T47D (cell line): ENCODE measurements at regions not wholly inside any gene's neighbourhood (a gene's known extent, or its start where the extent isn't known, plus 50 kb on each side); places are given as distances from the start of the nearest gene placed in this dataset.

ENCODE experiments used
- DNase-seq, 2 experiments: peaks; one replicate each; pipeline versions ENCODE4 v3.0.0 to v3.0.0-alpha.2; 2011 to 2012; ENCODE audit warnings: low read depth in 1 of 2, low spot score in 1 of 2
- JUND ChIP-seq: IDR thresholded peaks from 2 replicates; pipeline ENCODE4 v1.6.1; 2012; ENCODE audit warnings: low read depth
- in situ Hi-C: cut with HindIII; loops from 2 replicates; pipeline ENCODE4 v1.10.0; 2016; ENCODE audit warnings: low sequenced_read_pairs, low pct_unique_long_range_greater_than_20kb

DNA sequence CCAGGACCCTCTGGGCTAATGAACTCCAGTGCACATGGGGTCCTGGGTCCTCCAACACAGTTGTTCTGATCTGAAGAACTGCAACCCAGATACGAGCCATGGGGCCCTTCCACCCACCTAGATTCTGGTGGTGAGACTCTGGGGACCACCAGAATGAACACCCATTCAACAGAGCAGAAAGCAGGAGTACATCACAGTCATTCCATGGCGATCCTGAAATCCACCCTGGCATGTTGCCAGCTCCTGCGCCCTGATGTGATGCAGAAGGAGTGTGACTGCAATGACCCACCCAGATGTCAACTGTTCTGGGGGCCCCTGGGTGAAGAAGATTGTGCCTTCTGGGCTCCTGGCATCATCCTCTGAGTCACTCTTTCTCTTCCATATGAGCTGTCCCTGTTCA, 211.6 kb downstream of the KIF26A start:
- in situ Hi-C loops: no loop called here
- TF ChIP-seq JUND: no peak
- DNase-seq: no peak

DNA sequence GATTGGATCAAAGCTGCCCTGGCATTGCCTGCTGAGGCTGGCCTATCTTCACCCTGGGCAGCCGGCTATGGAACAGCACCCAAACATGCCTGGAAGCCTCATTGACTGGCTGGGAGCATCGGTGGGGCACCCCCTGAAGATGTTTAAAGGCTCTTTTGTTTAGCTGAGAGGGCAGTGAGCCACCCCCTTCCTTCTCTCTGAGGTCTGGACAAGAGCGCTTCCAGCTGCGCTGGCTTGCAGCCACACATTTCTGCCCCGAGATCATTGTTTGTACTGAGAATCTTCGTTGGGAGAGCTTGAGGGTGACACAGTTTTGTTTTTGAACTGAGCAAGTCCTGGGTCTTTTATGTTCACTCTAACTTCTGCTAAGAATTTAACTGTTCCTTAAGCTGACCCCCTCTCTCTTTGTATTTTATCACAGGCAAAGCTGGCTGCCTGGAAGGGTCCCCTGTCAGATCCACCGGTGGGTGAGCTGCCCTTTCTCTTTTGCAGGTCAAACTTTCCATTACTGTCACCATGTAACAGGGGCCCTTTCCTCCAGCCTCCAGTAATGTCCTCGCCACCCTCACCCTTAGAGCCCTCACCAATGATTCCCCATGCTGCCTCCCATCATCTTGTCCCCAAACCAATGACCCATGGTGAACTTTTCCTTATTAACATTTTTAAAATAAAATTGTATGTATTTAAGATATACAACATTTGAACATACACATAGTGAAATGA, 212.2 kb downstream of the KIF26A start:
- in situ Hi-C loops: no loop called here
- no peak for TF ChIP-seq JUND
- DNase-seq: no peak

DNA sequence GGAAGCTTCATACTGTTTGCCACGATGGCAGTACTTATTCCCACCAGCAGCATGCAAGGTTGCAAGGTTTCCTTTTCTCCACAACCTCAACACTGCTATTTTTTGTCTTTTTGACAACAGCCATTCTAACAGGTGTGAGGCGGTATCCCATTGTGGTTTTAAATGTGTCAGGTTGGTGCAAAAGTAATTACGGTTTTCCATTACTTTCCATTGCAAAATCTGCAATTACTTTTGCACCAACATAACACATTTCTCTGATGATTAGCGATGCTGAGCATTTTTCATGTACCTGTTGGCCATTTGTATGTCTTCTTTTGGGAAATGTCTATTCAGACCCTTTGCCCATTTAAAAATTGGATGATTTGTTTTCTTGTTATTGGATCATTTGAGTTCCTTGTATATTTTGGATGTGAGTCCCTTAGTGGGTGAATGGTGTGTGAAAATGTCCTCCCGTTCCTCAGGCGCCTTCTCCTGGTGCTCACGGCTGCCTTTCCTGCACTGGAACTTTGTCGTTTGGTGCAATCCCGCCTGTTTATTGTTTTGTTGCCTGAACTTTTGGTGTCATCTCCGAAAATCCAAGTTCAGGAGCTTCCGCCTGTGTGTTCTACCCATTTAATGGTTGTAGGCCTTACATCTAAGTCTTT, 213.6 kb downstream of the KIF26A start:
- in situ Hi-C loops: no loop called here
- DNase-seq: no peak
- no peak for TF ChIP-seq JUND

DNA sequence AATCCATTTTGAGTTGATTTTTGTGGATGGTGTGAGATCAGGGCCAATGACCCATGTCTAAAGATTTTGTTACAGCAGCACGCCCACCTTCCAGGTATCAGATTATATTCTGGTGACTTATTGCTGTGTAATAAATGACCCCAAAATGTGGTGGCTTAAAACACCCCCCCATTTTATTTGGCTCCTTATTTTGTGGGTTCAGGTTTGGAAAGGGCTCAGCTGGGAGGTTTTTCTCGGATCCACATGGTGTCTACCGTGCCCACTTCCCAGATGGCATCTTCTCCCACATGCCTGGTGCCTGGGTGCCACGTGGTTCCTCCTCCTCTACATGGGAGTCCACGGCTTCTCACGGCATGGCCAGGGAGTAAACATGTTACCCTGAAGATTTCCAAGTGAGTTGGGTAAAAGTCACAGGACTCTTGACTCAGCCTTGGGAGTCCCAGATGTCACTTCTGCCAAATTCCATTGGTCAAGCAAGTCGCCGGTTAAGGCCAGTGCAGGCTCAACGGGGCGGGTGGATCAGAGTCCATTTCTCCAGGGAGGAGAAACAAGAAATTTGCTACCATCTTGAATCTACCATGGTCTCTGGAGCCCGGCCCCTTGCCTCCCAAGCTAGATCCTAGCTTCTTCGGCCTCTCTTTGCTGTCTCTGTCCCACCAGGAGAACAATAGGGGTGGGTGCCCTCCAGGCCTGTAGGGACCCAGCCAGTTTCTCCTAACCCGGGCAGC, 214.3 kb downstream of the KIF26A start:
- TF ChIP-seq JUND: no peak
- in situ Hi-C loops: no loop called here
- DNase-seq: no peak

GRCh38 chr14:104353221-104353920, 215.0 kb downstream of the KIF26A start:
- TF ChIP-seq JUND: no peak
- DNase-seq: no peak
- in situ Hi-C loops: no loop called here

GRCh38 chr14:104353921-104354701, 215.7 kb downstream of the KIF26A start:
- DNase-seq: no peak
- in situ Hi-C loops: no loop called here

GRCh38 chr14:104355101-104356019, 217.0 kb downstream of the KIF26A start:
- no peak for TF ChIP-seq JUND
- in situ Hi-C loops: no loop called here
- DNase-seq: no peak

More at GRCh38 chr14:104353921-104354701, 215.7 kb downstream of the KIF26A start:
- TF ChIP-seq JUND: no peak

- in situ Hi-C loops: no loop called here
- no peak for TF ChIP-seq JUND
- DNase-seq: no peak
Measured at GRCh38 chr14:104356020-104356737, 217.8 kb downstream of the KIF26A start.

GRCh38 chr14:104356738-104357688, 218.6 kb downstream of the KIF26A start:
- in situ Hi-C loops: no loop called here
- DNase-seq: no peak
- TF ChIP-seq JUND: no peak
